Esophagus muscularis mucosa (tissue), 4 donors: ENCODE measurements at regions not wholly inside any gene's neighbourhood (a gene's known extent, or its start where the extent isn't known, plus 50 kb on each side); places are given as distances from the start of the nearest gene placed in this dataset.

Experiments
- EP300 ChIP-seq: sonication (generic); formaldehyde crosslinking; IDR thresholded peaks from one replicate; pipeline ENCODE4 v1.6.1; 2017; ENCODE audit warnings: antibody characterized with exemption
- POLR2A ChIP-seq: fragments of 450-650 bp; IDR thresholded peaks from one replicate; pipeline ENCODE4 v1.6.1; 2017; ENCODE audit warnings: antibody characterized with exemption, moderate library complexity, mild to moderate bottlenecking, low read depth
- POLR2AphosphoS5 ChIP-seq, 2 donors: sonication (generic); formaldehyde crosslinking; IDR thresholded peaks; one replicate each; pipeline ENCODE4 v1.6.1; 2017; ENCODE audit warnings: antibody characterized with exemption in 2 of 2
- TF ChIP-seq, protein P1 (sequence below), 3 experiments: fragments of 200-600 bp in 2 of 3; fragments of 450-650 bp in 1 of 3; sonication (generic) in 2 of 3; IDR thresholded peaks; one replicate each; pipeline ENCODE4 v1.5.1; 2017 to 2019; ENCODE audit warnings: antibody characterized with exemption in 3 of 3, mild to moderate bottlenecking in 2 of 3, moderate library complexity in 1 of 3

DNA sequence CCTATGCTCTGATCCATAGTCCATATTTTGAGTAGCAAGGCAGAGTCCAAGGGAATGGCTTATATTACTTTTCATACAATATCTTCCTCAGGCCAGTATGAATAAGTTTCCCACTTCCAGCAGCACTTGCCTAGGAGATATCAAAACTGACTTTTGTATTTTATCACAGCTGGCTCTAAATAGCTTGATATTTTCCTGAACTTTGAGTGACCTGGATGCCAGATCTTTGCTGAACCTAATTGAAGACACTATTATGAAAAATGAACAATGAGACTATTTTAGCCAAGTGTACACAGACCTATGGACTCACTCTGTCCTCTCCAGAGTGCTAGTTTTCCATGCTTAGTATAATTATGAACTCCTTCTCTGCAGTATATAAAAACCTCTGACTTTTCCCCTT lies 475.6 kb upstream of the PTGER4 start:
- TF ChIP-seq POLR2A = no peak
- TF ChIP-seq, protein P1, sequence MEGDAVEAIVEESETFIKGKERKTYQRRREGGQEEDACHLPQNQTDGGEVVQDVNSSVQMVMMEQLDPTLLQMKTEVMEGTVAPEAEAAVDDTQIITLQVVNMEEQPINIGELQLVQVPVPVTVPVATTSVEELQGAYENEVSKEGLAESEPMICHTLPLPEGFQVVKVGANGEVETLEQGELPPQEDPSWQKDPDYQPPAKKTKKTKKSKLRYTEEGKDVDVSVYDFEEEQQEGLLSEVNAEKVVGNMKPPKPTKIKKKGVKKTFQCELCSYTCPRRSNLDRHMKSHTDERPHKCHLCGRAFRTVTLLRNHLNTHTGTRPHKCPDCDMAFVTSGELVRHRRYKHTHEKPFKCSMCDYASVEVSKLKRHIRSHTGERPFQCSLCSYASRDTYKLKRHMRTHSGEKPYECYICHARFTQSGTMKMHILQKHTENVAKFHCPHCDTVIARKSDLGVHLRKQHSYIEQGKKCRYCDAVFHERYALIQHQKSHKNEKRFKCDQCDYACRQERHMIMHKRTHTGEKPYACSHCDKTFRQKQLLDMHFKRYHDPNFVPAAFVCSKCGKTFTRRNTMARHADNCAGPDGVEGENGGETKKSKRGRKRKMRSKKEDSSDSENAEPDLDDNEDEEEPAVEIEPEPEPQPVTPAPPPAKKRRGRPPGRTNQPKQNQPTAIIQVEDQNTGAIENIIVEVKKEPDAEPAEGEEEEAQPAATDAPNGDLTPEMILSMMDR (IDR thresholded peaks at IDR 0.05) = no peak
- TF ChIP-seq EP300 = no peak
- TF ChIP-seq POLR2AphosphoS5 (IDR thresholded peaks at IDR 0.05) = no peak
